CD4-positive, CD25-positive, alpha-beta regulatory T cell (primary cell): ENCODE measurements at regions not wholly inside any gene's neighbourhood (a gene's known extent, or its start where the extent isn't known, plus 50 kb on each side); places are given as distances from the start of the nearest gene placed in this dataset.

Experiments
- ATAC-seq, 2 donors: fragments of 150-1000 bp; cut with Tn5 transposase; one replicate each; pipeline ENCODE4 v1.10.0; 2021; ENCODE audit warnings: low read depth in 2 of 2, moderate number of reproducible peaks in 2 of 2, moderate library complexity in 1 of 2
- DNase-seq, 3 donors: peaks; one replicate each; pipeline versions ENCODE4 v3.0.0 to v3.0.0-alpha.2; 2012 to 2022; ENCODE audit warnings: mixed read lengths in 1 of 3
- H3K27ac ChIP-seq: one replicate; pipeline ENCODE4 v1.7.0; 2013; ENCODE audit warnings: mild to moderate bottlenecking, low read length; ENCODE audit not compliant: insufficient read depth, poor library complexity, severe bottlenecking
- H3K27me3 ChIP-seq: one replicate; pipeline ENCODE4 v1.7.0; 2013; ENCODE audit warnings: low read length; ENCODE audit not compliant: control insufficient read depth, insufficient read depth
- H3K36me3 ChIP-seq: one replicate; pipeline ENCODE4 v1.7.0; 2013; ENCODE audit warnings: mild to moderate bottlenecking, low read length, moderate library complexity; ENCODE audit not compliant: control insufficient read depth, insufficient read depth
- H3K4me1 ChIP-seq: 2 replicates; pipeline ENCODE4 v1.7.0; 2013; ENCODE audit warnings: mild to moderate bottlenecking, low read length; ENCODE audit not compliant: insufficient read depth, control insufficient read depth, poor library complexity, severe bottlenecking
- H3K4me3 ChIP-seq: one replicate; pipeline ENCODE4 v1.7.0; 2013; ENCODE audit warnings: low read depth, mild to moderate bottlenecking, low read length, moderate library complexity
- H3K9me3 ChIP-seq, 2 experiments: 1 replicate in 1 of 2; 2 replicates in 1 of 2; pipeline ENCODE4 v1.7.0; 2013; ENCODE audit warnings: low read length in 2 of 2, mild to moderate bottlenecking in 1 of 2, moderate library complexity in 1 of 2; ENCODE audit not compliant: control insufficient read depth in 2 of 2
- H3K27ac Mint-ChIP-seq, 3 donors: one replicate each; pipeline ENCODE4 v1.8.0; 2020 to 2022; ENCODE audit warnings: mild to moderate bottlenecking in 3 of 3, mixed read lengths in 3 of 3, moderate library complexity in 2 of 3
- H3K27me3 Mint-ChIP-seq: one replicate; pipeline ENCODE4 v1.8.0; 2022; ENCODE audit warnings: mild to moderate bottlenecking, mixed read lengths
- H3K36me3 Mint-ChIP-seq: one replicate; pipeline ENCODE4 v1.8.0; 2020; ENCODE audit warnings: mixed read lengths
- H3K4me1 Mint-ChIP-seq, 4 donors: one replicate each; pipeline ENCODE4 v1.8.0; 2020 to 2022; ENCODE audit warnings: mixed read lengths in 4 of 4, mild to moderate bottlenecking in 1 of 4
- H3K4me3 Mint-ChIP-seq, 4 donors: one replicate each; pipeline ENCODE4 v1.8.0; 2020 to 2022; ENCODE audit warnings: mild to moderate bottlenecking in 4 of 4, mixed read lengths in 4 of 4, moderate library complexity in 3 of 4
- H3K9me3 Mint-ChIP-seq, 7 donors: one replicate each; pipeline ENCODE4 v1.8.0; 2020 to 2022; ENCODE audit warnings: mixed read lengths in 7 of 7, mild to moderate bottlenecking in 3 of 7, moderate library complexity in 2 of 7

DNA sequence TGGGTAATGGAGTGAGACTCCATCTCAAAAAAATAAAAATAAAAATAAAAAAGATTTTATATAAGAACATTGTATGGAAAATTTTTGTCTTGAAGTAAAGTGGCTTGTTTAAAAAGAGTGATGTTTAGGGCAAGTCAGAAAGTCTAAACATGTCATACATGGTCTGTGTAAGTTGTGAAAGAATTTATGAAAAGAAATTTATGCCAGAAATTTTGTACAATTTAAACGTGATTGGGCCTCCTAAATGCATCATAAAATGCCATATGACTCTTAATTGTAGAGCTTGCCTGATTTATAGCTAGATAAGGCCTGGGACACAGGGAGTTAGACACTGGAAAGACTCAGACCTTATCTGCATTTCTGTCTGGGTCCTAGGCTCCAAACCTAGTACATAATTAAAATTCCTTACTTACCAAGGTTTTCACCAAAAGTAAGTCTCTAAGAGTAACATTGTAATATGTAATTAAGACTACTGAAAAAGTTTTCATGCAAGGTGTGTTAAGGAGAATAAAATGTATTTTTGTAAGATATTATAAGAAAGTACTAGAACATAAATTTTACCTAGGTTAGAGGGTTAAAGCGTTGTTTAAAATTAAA, 110.5 kb downstream of the AASDHPPT start:
- Mint-ChIP-seq H3K4me1 (no peaks in the 10 kb centered on the region), H3K27me3 (no peaks in the 10 kb centered on the region), H3K36me3 (no peaks in the 10 kb centered on the region), H3K4me3 (no peak overlapping the region), H3K9me3 (peaks cover 0 to 11% (median 0%) of the 10 kb centered on the region in 7 donors), H3K27ac (no peak overlapping the region)
- H3K9me3 ChIP-seq = no peaks in the 10 kb centered on the region
- DNase-seq (no peak), ATAC-seq (no peak)
- H3K27me3 ChIP-seq = no peaks in the 10 kb centered on the region
- H3K27ac ChIP-seq = no peak overlapping the region
- H3K4me1 ChIP-seq = no peaks in the 10 kb centered on the region
- no peak overlapping the region for H3K4me3 ChIP-seq
- no peaks in the 10 kb centered on the region for H3K36me3 ChIP-seq

DNA sequence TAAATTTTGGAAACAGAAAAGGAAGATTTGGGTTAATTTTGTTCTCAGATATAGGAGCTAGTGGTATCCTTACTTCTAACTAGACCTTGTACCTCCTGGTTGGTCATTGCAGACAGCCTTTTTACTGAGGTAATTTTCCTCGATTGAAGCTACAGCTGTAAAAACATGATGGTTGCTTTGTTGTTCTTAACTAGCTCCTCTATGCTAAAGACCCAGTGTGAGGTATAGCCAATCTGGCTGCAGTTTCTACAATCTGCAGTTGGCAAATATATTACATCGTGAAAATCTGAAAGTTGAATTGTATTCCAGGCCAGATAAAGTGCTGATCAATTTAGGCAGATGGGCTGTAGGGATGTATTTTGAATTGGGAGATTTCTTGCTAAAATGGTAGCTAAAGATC, 116.5 kb downstream of the AASDHPPT start:
- Histone ChIP-seq H3K27me3 (no peaks in the 10 kb centered on the region), H3K4me1 (no peaks in the 10 kb centered on the region), H3K27ac (no peak overlapping the region), H3K9me3 (no peaks in the 10 kb centered on the region), H3K36me3 (no peaks in the 10 kb centered on the region), H3K4me3 (no peak overlapping the region)
- Mint-ChIP-seq H3K9me3 (peaks cover 0 to 7% (median under 1%) of the 10 kb centered on the region in 7 donors), H3K27ac (no peak overlapping the region), H3K36me3 (no peaks in the 10 kb centered on the region), H3K27me3 (no peaks in the 10 kb centered on the region), H3K4me1 (no peaks in the 10 kb centered on the region), H3K4me3 (no peak overlapping the region)
- DNase-seq (no peak), ATAC-seq (no peak)

DNA sequence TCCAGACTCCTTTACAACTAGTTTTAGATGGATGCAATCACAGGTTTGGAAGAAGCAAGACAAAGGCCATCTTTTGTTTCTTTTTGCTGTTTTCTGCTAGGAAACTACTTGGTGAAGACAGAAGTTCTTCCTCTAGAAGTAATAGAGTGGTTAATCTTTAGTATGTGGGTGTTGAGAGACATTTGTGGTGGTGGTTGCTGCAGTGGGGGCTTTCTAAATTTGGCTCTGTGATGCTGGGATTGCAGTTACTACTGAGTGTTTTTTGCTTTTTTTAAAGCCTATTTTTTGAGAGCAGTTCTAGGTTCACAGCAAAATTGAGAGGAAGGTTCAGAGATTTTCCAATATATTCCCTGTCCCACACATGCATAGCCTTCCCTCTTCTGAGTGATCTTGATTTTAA, 120.0 kb downstream of the AASDHPPT start:
- Histone ChIP-seq H3K9me3 (no peaks in the 10 kb centered on the region), H3K36me3 (no peaks in the 10 kb centered on the region), H3K4me1 (no peaks in the 10 kb centered on the region), H3K4me3 (no peak overlapping the region), H3K27ac (no peak overlapping the region), H3K27me3 (no peaks in the 10 kb centered on the region)
- Mint-ChIP-seq H3K27ac (no peak overlapping the region), H3K9me3 (peaks cover 0 to 6% (median 0%) of the 10 kb centered on the region in 7 donors), H3K27me3 (no peaks in the 10 kb centered on the region), H3K4me3 (no peak overlapping the region), H3K36me3 (no peaks in the 10 kb centered on the region), H3K4me1 (no peaks in the 10 kb centered on the region)
- ATAC-seq = no peak
- DNase-seq = no peak

- H3K27ac ChIP-seq = no peak overlapping the region
- H3K4me1 ChIP-seq = no peaks in the 10 kb centered on the region
- Mint-ChIP-seq H3K4me3 (no peak overlapping the region), H3K27me3 (no peaks in the 10 kb centered on the region), H3K9me3 (peaks cover 0 to 6% (median 0%) of the 10 kb centered on the region in 7 donors), H3K27ac (no peak overlapping the region), H3K36me3 (no peaks in the 10 kb centered on the region), H3K4me1 (no peaks in the 10 kb centered on the region)
- no peaks in the 10 kb centered on the region for H3K27me3 ChIP-seq
- no peak overlapping the region for H3K4me3 ChIP-seq
- H3K36me3 ChIP-seq = no peaks in the 10 kb centered on the region
- no peaks in the 10 kb centered on the region for H3K9me3 ChIP-seq
- no peak for DNase-seq
- ATAC-seq = no peak
These were observed 125.6 kb downstream of the AASDHPPT start for GRCh38 chr11:106202935-106203620.

DNA sequence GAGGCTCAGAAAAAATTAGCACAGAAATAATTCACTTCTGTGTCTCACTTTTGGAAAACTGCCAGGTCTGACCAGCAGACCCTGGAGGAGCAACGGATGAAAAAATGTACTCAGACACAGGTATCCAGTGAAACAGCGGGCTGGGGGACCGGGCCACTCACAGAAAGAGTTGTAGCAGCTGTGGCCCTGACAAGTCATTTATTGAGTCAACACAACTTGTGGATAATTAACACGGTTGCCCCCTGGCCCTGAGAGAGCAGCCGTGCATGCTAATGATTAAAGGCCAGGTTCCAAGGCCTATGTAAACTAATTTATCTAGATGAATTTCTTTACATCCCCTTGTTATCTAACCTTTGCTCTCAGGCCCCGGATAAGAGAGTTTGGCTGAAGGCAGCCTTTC, 131.3 kb downstream of the AASDHPPT start:
- Histone ChIP-seq H3K27ac (no peak overlapping the region), H3K4me3 (no peak overlapping the region), H3K9me3 (no peaks in the 10 kb centered on the region), H3K27me3 (no peaks in the 10 kb centered on the region), H3K36me3 (no peaks in the 10 kb centered on the region), H3K4me1 (no peaks in the 10 kb centered on the region)
- H3K9me3 Mint-ChIP-seq = peaks cover 0 to 5% (median 0%) of the 10 kb centered on the region in 7 donors
- DNase-seq (no peak), ATAC-seq (no peak)
- H3K27me3 Mint-ChIP-seq = no peaks in the 10 kb centered on the region
- no peaks in the 10 kb centered on the region for H3K4me1 Mint-ChIP-seq
- H3K27ac Mint-ChIP-seq = no peak overlapping the region
- H3K4me3 Mint-ChIP-seq = no peak overlapping the region
- no peaks in the 10 kb centered on the region for H3K36me3 Mint-ChIP-seq

DNA sequence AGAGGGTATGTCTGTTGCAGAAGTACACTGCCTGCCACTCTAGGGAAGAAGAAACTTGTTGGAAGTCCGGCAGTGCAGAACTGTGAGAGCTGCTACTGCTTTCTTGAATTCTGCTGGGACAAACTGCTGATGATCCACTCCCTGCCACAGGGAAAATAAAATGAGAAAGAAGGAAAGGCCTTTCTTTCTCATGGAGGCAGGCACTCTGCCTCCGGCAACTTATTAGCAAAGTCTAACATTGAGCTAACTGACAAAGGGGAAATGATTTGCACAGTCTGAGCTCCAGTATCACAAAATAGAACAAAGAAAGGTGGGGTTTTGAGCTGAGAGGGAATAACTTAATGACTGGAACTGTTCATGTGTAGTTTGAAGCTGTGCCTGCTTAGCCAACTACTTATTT, 134.6 kb downstream of the AASDHPPT start:
- Histone ChIP-seq H3K4me1 (no peaks in the 10 kb centered on the region), H3K36me3 (no peaks in the 10 kb centered on the region), H3K27ac (no peak overlapping the region), H3K9me3 (no peaks in the 10 kb centered on the region), H3K27me3 (no peaks in the 10 kb centered on the region), H3K4me3 (no peak overlapping the region)
- no peak overlapping the region for H3K27ac Mint-ChIP-seq
- H3K36me3 Mint-ChIP-seq = no peaks in the 10 kb centered on the region
- ATAC-seq = no peak
- H3K4me3 Mint-ChIP-seq = no peak overlapping the region
- DNase-seq = no peak
- H3K27me3 Mint-ChIP-seq = no peaks in the 10 kb centered on the region
- no peaks in the 10 kb centered on the region for H3K4me1 Mint-ChIP-seq
- peaks cover 0 to 5% (median 0%) of the 10 kb centered on the region in 7 donors for H3K9me3 Mint-ChIP-seq

- ATAC-seq (no peak), DNase-seq (no peak)
- Histone ChIP-seq H3K4me3 (no peak overlapping the region), H3K9me3 (peaks cover 0 to 5% of the 10 kb centered on the region in 2 experiments), H3K4me1 (no peaks in the 10 kb centered on the region), H3K27ac (no peak overlapping the region), H3K36me3 (no peaks in the 10 kb centered on the region), H3K27me3 (no peaks in the 10 kb centered on the region)
- peaks cover 0 to 6% (median 1%) of the 10 kb centered on the region in 7 donors for H3K9me3 Mint-ChIP-seq
- no peak overlapping the region for H3K27ac Mint-ChIP-seq
- H3K27me3 Mint-ChIP-seq = no peaks in the 10 kb centered on the region
- H3K4me3 Mint-ChIP-seq = no peak overlapping the region
- no peaks in the 10 kb centered on the region for H3K4me1 Mint-ChIP-seq
- H3K36me3 Mint-ChIP-seq = no peaks in the 10 kb centered on the region
These were observed 138.8 kb downstream of the AASDHPPT start for GRCh38 chr11:106216281-106216680.

DNA sequence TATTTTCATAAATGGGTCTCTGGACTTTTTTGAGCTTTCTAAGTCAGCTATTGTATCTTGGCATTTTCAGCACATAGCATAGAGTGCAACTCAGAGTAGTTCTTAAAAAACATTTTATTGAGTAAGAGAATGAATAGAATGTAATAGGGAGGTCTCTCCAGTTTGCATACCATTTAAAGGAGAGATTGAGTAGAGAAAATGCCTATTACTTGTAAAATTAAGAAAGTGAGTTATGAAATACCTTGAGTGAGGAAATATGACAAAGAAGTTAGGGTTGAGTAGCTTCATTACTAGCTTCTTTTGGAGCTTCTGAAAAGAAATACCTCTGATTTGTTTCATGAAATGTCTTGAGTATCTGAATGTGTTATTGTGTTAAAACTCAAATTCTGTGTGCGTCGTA, 140.0 kb downstream of the AASDHPPT start:
- DNase-seq (no peak), ATAC-seq (no peak)
- Histone ChIP-seq H3K36me3 (no peaks in the 10 kb centered on the region), H3K4me1 (no peaks in the 10 kb centered on the region), H3K27me3 (no peaks in the 10 kb centered on the region), H3K9me3 (peaks cover 3 to 8% of the 10 kb centered on the region in 2 experiments), H3K4me3 (no peak overlapping the region), H3K27ac (no peak overlapping the region)
- H3K4me3 Mint-ChIP-seq = no peak overlapping the region
- no peaks in the 10 kb centered on the region for H3K4me1 Mint-ChIP-seq
- H3K27ac Mint-ChIP-seq = no peak overlapping the region
- peaks cover 1 to 11% (median 4%) of the 10 kb centered on the region in 7 donors for H3K9me3 Mint-ChIP-seq
- no peaks in the 10 kb centered on the region for H3K36me3 Mint-ChIP-seq
- no peaks in the 10 kb centered on the region for H3K27me3 Mint-ChIP-seq
